HEK293 (cell line): ENCODE measurements at regions not wholly inside any gene's neighbourhood (a gene's known extent, or its start where the extent isn't known, plus 50 kb on each side); places are given as distances from the start of the nearest gene placed in this dataset.

Experiments used
- EGR2 ChIP-seq: fragments of 450-650 bp; formaldehyde crosslinking; IDR thresholded peaks from 2 replicates; pipeline ENCODE4 v1.5.1; 2016; ENCODE audit warnings: low read depth, missing biosample characterization, missing genetic modification characterization
- FEZF1 ChIP-seq: fragments of 450-650 bp; formaldehyde crosslinking; IDR thresholded peaks from 2 replicates; pipeline ENCODE4 v1.5.1; 2016; ENCODE audit warnings: missing biosample characterization, missing genetic modification characterization
- GLIS1 ChIP-seq: fragments of 450-650 bp; formaldehyde crosslinking; IDR thresholded peaks from 2 replicates; pipeline ENCODE4 v1.5.1; 2016; ENCODE audit warnings: missing biosample characterization, missing genetic modification characterization
- KLF10 ChIP-seq: fragments of 450-650 bp; IDR thresholded peaks from 2 replicates; pipeline ENCODE4 v1.5.1; 2018; ENCODE audit warnings: missing biosample characterization, mild to moderate bottlenecking, missing genetic modification characterization
- OSR2 ChIP-seq: fragments of 450-650 bp; formaldehyde crosslinking; IDR thresholded peaks from 2 replicates; pipeline ENCODE4 v1.5.1; 2016; ENCODE audit warnings: missing biosample characterization, missing genetic modification characterization
- SP2 ChIP-seq: fragments of 450-650 bp; formaldehyde crosslinking; IDR thresholded peaks from 2 replicates; pipeline ENCODE4 v1.5.1; 2016; ENCODE audit warnings: missing biosample characterization, missing genetic modification characterization
- ZBTB21 ChIP-seq: fragments of 450-650 bp; formaldehyde crosslinking; IDR thresholded peaks from 2 replicates; pipeline ENCODE4 v1.5.1; 2017; ENCODE audit warnings: missing biosample characterization, missing genetic modification characterization
- ZBTB7A ChIP-seq: fragments of 450-650 bp; formaldehyde crosslinking; IDR thresholded peaks from 2 replicates; pipeline ENCODE4 v1.5.1; 2016; ENCODE audit warnings: low read depth, missing biosample characterization, missing genetic modification characterization
- ZBTB8A ChIP-seq: fragments of 450-650 bp; formaldehyde crosslinking; IDR thresholded peaks from 2 replicates; pipeline ENCODE4 v1.5.1; 2016; ENCODE audit warnings: missing biosample characterization, missing genetic modification characterization
- ZFP37 ChIP-seq: fragments of 450-650 bp; formaldehyde crosslinking; IDR thresholded peaks from 2 replicates; pipeline ENCODE4 v1.5.1; 2016; ENCODE audit warnings: missing biosample characterization, missing genetic modification characterization
- ZFP41 ChIP-seq: fragments of 450-650 bp; formaldehyde crosslinking; IDR thresholded peaks from 2 replicates; pipeline ENCODE4 v1.5.1; 2016; ENCODE audit warnings: missing biosample characterization, missing genetic modification characterization, borderline replicate concordance
- ZNF174 ChIP-seq: fragments of 450-650 bp; formaldehyde crosslinking; IDR thresholded peaks from 2 replicates; pipeline ENCODE4 v1.5.0; 2017; ENCODE audit warnings: missing biosample characterization, mild to moderate bottlenecking, missing genetic modification characterization
- ZNF211 ChIP-seq: fragments of 450-650 bp; formaldehyde crosslinking; IDR thresholded peaks from 2 replicates; pipeline ENCODE4 v1.5.1; 2016; ENCODE audit warnings: low read depth, missing biosample characterization, missing genetic modification characterization
- ZNF324 ChIP-seq: fragments of 450-650 bp; formaldehyde crosslinking; IDR thresholded peaks from 2 replicates; pipeline ENCODE4 v1.5.1; 2016; ENCODE audit warnings: missing biosample characterization, missing genetic modification characterization
- ZNF341 ChIP-seq: fragments of 450-650 bp; formaldehyde crosslinking; IDR thresholded peaks from 2 replicates; pipeline ENCODE4; 2016; ENCODE audit warnings: low read depth, missing biosample characterization, missing genetic modification characterization
- ZNF354C ChIP-seq: fragments of 450-650 bp; formaldehyde crosslinking; IDR thresholded peaks from 2 replicates; pipeline ENCODE4 v1.5.1; 2016; ENCODE audit warnings: missing biosample characterization, missing genetic modification characterization, low read depth, borderline replicate concordance
- ZNF366 ChIP-seq: fragments of 450-650 bp; formaldehyde crosslinking; conservative IDR thresholded peaks from 2 replicates; pipeline ENCODE4 v1.5.1; 2016; ENCODE audit warnings: missing biosample characterization, missing genetic modification characterization
- ZNF426 ChIP-seq: fragments of 450-650 bp; formaldehyde crosslinking; IDR thresholded peaks from 2 replicates; pipeline ENCODE4 v1.5.1; 2017; ENCODE audit warnings: missing biosample characterization, missing genetic modification characterization, mild to moderate bottlenecking, inconsistent platforms, moderate library complexity
- ZNF544 ChIP-seq: fragments of 450-650 bp; formaldehyde crosslinking; IDR thresholded peaks from 2 replicates; pipeline ENCODE4 v1.5.0; 2017; ENCODE audit warnings: missing biosample characterization, missing genetic modification characterization
- ZNF548 ChIP-seq: fragments of 450-650 bp; formaldehyde crosslinking; IDR thresholded peaks from 2 replicates; pipeline ENCODE4 v1.5.1; 2016; ENCODE audit warnings: missing biosample characterization, missing genetic modification characterization
- ZNF585B ChIP-seq: fragments of 450-650 bp; formaldehyde crosslinking; IDR thresholded peaks from 2 replicates; pipeline ENCODE4 v1.5.1; 2016; ENCODE audit warnings: missing biosample characterization, missing genetic modification characterization
- ZNF600 ChIP-seq: fragments of 450-650 bp; formaldehyde crosslinking; IDR thresholded peaks from 2 replicates; pipeline ENCODE4 v1.5.1; 2016; ENCODE audit warnings: missing biosample characterization, missing genetic modification characterization
- ZNF658 ChIP-seq: fragments of 450-650 bp; formaldehyde crosslinking; IDR thresholded peaks from 2 replicates; pipeline ENCODE4; 2016; ENCODE audit warnings: missing biosample characterization, missing genetic modification characterization
- TF ChIP-seq, protein P1 (sequence below): fragments of 450-650 bp; formaldehyde crosslinking; IDR thresholded peaks from 2 replicates; pipeline ENCODE4 v1.5.1; 2016; ENCODE audit warnings: missing biosample characterization, missing genetic modification characterization
- TF ChIP-seq, protein P2 (sequence below): fragments of 450-650 bp; formaldehyde crosslinking; IDR thresholded peaks from 2 replicates; pipeline ENCODE4 v1.5.1; 2016; ENCODE audit warnings: missing biosample characterization, missing genetic modification characterization
- TF ChIP-seq, protein P3 (sequence below): fragments of 450-650 bp; formaldehyde crosslinking; IDR thresholded peaks from 2 replicates; pipeline ENCODE4 v1.5.1; 2016; ENCODE audit warnings: missing biosample characterization, missing genetic modification characterization
- TF ChIP-seq, protein P4 (sequence below): fragments of 450-650 bp; formaldehyde crosslinking; IDR thresholded peaks from 2 replicates; pipeline ENCODE4 v1.5.0; 2017; ENCODE audit warnings: missing biosample characterization, missing genetic modification characterization, borderline replicate concordance
- TF ChIP-seq, protein P5 (sequence below): fragments of 450-650 bp; formaldehyde crosslinking; IDR thresholded peaks from 2 replicates; pipeline ENCODE4 v1.5.1; 2016; ENCODE audit warnings: missing biosample characterization, missing genetic modification characterization, borderline replicate concordance

DNA sequence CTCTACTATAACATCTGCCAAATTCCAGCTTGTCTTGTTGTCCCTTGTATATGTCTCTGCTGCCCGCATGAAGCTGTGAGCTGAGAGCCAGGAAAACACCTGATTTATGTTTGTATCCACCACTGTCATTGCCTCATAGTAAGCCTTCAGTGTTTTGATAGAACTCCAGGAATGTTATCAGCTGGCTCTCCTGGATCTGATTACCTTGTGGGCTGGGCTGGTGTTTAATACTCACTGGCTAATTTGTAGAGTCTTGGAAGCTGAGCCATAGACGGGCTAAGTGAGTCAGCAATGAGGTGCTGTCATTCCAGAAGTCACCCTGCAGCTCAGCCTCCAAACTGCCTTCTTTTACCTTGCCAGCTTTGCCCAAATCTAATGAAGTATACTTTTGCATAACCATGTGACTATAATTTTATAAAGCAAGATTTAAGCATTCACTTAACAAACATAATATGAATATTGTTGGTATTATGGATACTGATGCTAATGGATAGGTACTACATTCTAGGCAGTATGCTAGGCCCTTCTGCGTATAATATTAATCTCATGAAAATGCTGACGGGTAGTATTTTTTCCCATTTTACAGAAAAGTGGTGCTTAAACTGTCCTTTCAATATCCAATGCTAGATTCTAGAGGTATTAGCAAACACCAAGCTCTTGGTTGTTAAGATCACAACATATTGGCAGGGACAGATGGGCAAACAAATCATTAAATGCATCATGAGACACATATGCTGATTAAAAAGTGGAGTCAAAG, 62.7 kb upstream of the GATA6 start (continued):
- no peak for TF ChIP-seq ZFP41 (tag by site-specific recombination)
- TF ChIP-seq ZBTB7A (tag by site-specific recombination): no peak
- TF ChIP-seq ZFP37 (tag by site-specific recombination): no peak
- TF ChIP-seq ZNF324: no peak
- peak; percentile 93 for TF ChIP-seq KLF10 (tag by site-specific recombination)
- TF ChIP-seq ZNF211: no peak
- TF ChIP-seq, protein P1, sequence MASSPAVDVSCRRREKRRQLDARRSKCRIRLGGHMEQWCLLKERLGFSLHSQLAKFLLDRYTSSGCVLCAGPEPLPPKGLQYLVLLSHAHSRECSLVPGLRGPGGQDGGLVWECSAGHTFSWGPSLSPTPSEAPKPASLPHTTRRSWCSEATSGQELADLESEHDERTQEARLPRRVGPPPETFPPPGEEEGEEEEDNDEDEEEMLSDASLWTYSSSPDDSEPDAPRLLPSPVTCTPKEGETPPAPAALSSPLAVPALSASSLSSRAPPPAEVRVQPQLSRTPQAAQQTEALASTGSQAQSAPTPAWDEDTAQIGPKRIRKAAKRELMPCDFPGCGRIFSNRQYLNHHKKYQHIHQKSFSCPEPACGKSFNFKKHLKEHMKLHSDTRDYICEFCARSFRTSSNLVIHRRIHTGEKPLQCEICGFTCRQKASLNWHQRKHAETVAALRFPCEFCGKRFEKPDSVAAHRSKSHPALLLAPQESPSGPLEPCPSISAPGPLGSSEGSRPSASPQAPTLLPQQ (tag by site-specific recombination): peak; percentile 48; the same call in 1 of the 2 replicates
- TF ChIP-seq, protein P2, sequence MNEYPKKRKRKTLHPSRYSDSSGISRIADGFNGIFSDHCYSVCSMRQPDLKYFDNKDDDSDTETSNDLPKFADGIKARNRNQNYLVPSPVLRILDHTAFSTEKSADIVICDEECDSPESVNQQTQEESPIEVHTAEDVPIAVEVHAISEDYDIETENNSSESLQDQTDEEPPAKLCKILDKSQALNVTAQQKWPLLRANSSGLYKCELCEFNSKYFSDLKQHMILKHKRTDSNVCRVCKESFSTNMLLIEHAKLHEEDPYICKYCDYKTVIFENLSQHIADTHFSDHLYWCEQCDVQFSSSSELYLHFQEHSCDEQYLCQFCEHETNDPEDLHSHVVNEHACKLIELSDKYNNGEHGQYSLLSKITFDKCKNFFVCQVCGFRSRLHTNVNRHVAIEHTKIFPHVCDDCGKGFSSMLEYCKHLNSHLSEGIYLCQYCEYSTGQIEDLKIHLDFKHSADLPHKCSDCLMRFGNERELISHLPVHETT (tag by site-specific recombination): no peak
- TF ChIP-seq, protein P3, sequence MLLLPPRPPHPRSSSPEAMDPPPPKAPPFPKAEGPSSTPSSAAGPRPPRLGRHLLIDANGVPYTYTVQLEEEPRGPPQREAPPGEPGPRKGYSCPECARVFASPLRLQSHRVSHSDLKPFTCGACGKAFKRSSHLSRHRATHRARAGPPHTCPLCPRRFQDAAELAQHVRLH (tag by site-specific recombination): no peak
- no peak for TF ChIP-seq ZNF426
- peak; percentile 26; the same call in 1 of the 2 replicates for TF ChIP-seq ZNF600
- TF ChIP-seq FEZF1 (tag by site-specific recombination): peak; percentile 21; the same call in 1 of the 2 replicates
- peak; percentile 59 for TF ChIP-seq ZNF366 (tag by site-specific recombination)
- TF ChIP-seq ZNF658 (tag by site-specific recombination): no peak
- no peak for TF ChIP-seq ZNF341 (tag by site-specific recombination)
- no peak for TF ChIP-seq EGR2 (tag by site-specific recombination)
- TF ChIP-seq SP2: peak; percentile 15; the same call in 1 of the 2 replicates
- no peak for TF ChIP-seq ZNF354C
- no peak for TF ChIP-seq ZNF548 (tag by site-specific recombination)
- TF ChIP-seq ZNF585B (tag by site-specific recombination): no peak
- no peak for TF ChIP-seq ZNF544 (tag by site-specific recombination)
- TF ChIP-seq, protein P4, sequence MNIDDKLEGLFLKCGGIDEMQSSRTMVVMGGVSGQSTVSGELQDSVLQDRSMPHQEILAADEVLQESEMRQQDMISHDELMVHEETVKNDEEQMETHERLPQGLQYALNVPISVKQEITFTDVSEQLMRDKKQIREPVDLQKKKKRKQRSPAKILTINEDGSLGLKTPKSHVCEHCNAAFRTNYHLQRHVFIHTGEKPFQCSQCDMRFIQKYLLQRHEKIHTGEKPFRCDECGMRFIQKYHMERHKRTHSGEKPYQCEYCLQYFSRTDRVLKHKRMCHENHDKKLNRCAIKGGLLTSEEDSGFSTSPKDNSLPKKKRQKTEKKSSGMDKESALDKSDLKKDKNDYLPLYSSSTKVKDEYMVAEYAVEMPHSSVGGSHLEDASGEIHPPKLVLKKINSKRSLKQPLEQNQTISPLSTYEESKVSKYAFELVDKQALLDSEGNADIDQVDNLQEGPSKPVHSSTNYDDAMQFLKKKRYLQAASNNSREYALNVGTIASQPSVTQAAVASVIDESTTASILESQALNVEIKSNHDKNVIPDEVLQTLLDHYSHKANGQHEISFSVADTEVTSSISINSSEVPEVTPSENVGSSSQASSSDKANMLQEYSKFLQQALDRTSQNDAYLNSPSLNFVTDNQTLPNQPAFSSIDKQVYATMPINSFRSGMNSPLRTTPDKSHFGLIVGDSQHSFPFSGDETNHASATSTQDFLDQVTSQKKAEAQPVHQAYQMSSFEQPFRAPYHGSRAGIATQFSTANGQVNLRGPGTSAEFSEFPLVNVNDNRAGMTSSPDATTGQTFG (tag by site-specific recombination): no peak
- TF ChIP-seq ZBTB21 (tag by site-specific recombination): peak; percentile 43; the same call in 1 of the 2 replicates
- no peak for TF ChIP-seq ZBTB8A (tag by site-specific recombination)
- TF ChIP-seq GLIS1 (tag by site-specific recombination): peak; percentile 33; the same call in 1 of the 2 replicates
- TF ChIP-seq OSR2: peak; percentile 56
- TF ChIP-seq, protein P5, sequence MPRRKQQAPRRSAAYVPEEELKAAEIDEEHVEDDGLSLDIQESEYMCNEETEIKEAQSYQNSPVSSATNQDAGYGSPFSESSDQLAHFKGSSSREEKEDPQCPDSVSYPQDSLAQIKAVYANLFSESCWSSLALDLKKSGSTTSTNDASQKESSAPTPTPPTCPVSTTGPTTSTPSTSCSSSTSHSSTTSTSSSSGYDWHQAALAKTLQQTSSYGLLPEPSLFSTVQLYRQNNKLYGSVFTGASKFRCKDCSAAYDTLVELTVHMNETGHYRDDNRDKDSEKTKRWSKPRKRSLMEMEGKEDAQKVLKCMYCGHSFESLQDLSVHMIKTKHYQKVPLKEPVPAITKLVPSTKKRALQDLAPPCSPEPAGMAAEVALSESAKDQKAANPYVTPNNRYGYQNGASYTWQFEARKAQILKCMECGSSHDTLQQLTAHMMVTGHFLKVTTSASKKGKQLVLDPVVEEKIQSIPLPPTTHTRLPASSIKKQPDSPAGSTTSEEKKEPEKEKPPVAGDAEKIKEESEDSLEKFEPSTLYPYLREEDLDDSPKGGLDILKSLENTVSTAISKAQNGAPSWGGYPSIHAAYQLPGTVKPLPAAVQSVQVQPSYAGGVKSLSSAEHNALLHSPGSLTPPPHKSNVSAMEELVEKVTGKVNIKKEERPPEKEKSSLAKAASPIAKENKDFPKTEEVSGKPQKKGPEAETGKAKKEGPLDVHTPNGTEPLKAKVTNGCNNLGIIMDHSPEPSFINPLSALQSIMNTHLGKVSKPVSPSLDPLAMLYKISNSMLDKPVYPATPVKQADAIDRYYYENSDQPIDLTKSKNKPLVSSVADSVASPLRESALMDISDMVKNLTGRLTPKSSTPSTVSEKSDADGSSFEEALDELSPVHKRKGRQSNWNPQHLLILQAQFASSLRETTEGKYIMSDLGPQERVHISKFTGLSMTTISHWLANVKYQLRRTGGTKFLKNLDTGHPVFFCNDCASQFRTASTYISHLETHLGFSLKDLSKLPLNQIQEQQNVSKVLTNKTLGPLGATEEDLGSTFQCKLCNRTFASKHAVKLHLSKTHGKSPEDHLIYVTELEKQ (tag by site-specific recombination): peak; percentile 20; the same call in 1 of the 2 replicates
- no peak for TF ChIP-seq ZNF174 (tag by site-specific recombination)
